ENCODE measurements at regions not wholly inside any gene's neighbourhood (a gene's known extent, or its start where the extent isn't known, plus 50 kb on each side); places are given as distances from the start of the nearest gene placed in this dataset.

- H3K9me3 ChIP-seq: no peaks in the 10 kb centered on the region
- TF ChIP-seq POLR2AphosphoS5 (IDR thresholded peaks at IDR 0.05) (no peak), POLR2A (IDR thresholded peaks at IDR 0.05) (no peak), CTCF (IDR thresholded peaks at IDR 0.05) (no peak)
- DNase-seq (ENCODE audit: low spot score in 2 of 2): no peak
- no peaks in the 10 kb centered on the region for H3K4me1 ChIP-seq
- intact Hi-C loops (cut with DNase I; ENCODE audit: low total_unique reads): no loop called here
- no peak overlapping the region for H3K27ac ChIP-seq
- H3K36me3 ChIP-seq: no peaks in the 10 kb centered on the region
- no peak overlapping the region for H3K4me3 ChIP-seq
- no peaks in the 10 kb centered on the region for H3K27me3 ChIP-seq
Observed at GRCh38 chr16:80915079-80915450, 91.6 kb downstream of the CMC2 start.

- H3K4me3 ChIP-seq: no peak overlapping the region
- DNase-seq (ENCODE audit: low spot score in 2 of 2): no peak
- no peaks in the 10 kb centered on the region for H3K4me1 ChIP-seq
- intact Hi-C loops (cut with DNase I; ENCODE audit: low total_unique reads): no loop called here
- H3K9me3 ChIP-seq: no peaks in the 10 kb centered on the region
- H3K27ac ChIP-seq: no peak overlapping the region
- no peaks in the 10 kb centered on the region for H3K36me3 ChIP-seq
- TF ChIP-seq CTCF (IDR thresholded peaks at IDR 0.05) (no peak), POLR2A (IDR thresholded peaks at IDR 0.05) (no peak), POLR2AphosphoS5 (IDR thresholded peaks at IDR 0.05) (no peak)
- H3K27me3 ChIP-seq: no peaks in the 10 kb centered on the region
Observed at GRCh38 chr16:80914379-80915078, 92.2 kb downstream of the CMC2 start.

GRCh38 chr16:80913397-80913796, 93.3 kb downstream of the CMC2 start:
- Histone ChIP-seq H3K27me3 (no peaks in the 10 kb centered on the region), H3K4me3 (no peak overlapping the region), H3K27ac (no peak overlapping the region), H3K4me1 (no peaks in the 10 kb centered on the region), H3K36me3 (no peaks in the 10 kb centered on the region), H3K9me3 (no peaks in the 10 kb centered on the region)
- intact Hi-C loops (cut with DNase I; ENCODE audit: low total_unique reads): no loop called here
- TF ChIP-seq CTCF (IDR thresholded peaks at IDR 0.05): no peak
- no peak for TF ChIP-seq POLR2A (IDR thresholded peaks at IDR 0.05)
- no peak for TF ChIP-seq POLR2AphosphoS5 (IDR thresholded peaks at IDR 0.05)
- DNase-seq (ENCODE audit: low spot score in 2 of 2): no peak

- H3K27ac ChIP-seq: no peak overlapping the region
- H3K36me3 ChIP-seq: no peaks in the 10 kb centered on the region
- H3K4me1 ChIP-seq: no peaks in the 10 kb centered on the region
- TF ChIP-seq POLR2AphosphoS5 (IDR thresholded peaks at IDR 0.05) (no peak), POLR2A (IDR thresholded peaks at IDR 0.05) (no peak), CTCF (IDR thresholded peaks at IDR 0.05) (no peak)
- intact Hi-C loops (cut with DNase I; ENCODE audit: low total_unique reads): no loop called here
- H3K4me3 ChIP-seq: no peak overlapping the region
- no peaks in the 10 kb centered on the region for H3K27me3 ChIP-seq
- H3K9me3 ChIP-seq: no peaks in the 10 kb centered on the region
- DNase-seq (ENCODE audit: low spot score in 2 of 2): no peak
Observed at GRCh38 chr16:80912651-80913050, 94.0 kb downstream of the CMC2 start.

GRCh38 chr16:80910434-80910833, 96.3 kb downstream of the CMC2 start:
- intact Hi-C loops (cut with DNase I; ENCODE audit: low total_unique reads): no loop called here
- no peaks in the 10 kb centered on the region for H3K27me3 ChIP-seq
- no peaks in the 10 kb centered on the region for H3K36me3 ChIP-seq
- H3K4me3 ChIP-seq: no peak overlapping the region
- DNase-seq (ENCODE audit: low spot score in 2 of 2): no peak
- no peak overlapping the region for H3K27ac ChIP-seq
- no peak for TF ChIP-seq POLR2AphosphoS5 (IDR thresholded peaks at IDR 0.05)
- no peak for TF ChIP-seq CTCF (IDR thresholded peaks at IDR 0.05)
- TF ChIP-seq POLR2A (IDR thresholded peaks at IDR 0.05): no peak
- H3K4me1 ChIP-seq: no peaks in the 10 kb centered on the region
- no peaks in the 10 kb centered on the region for H3K9me3 ChIP-seq
